Liver (tissue), 3 donors: ENCODE measurements at regions not wholly inside any gene's neighbourhood (a gene's known extent, or its start where the extent isn't known, plus 50 kb on each side); places are given as distances from the start of the nearest gene placed in this dataset.

Experiments
- TAF1 ChIP-seq: conservative IDR thresholded peaks from 2 replicates; pipeline ENCODE4 v1.6.1; 2016; ENCODE audit warnings: antibody characterized with exemption, mild to moderate bottlenecking
- TF ChIP-seq, protein P1 (sequence below): fragments of 150-350 bp; IDR thresholded peaks from 2 replicates; pipeline ENCODE4 v1.5.1; 2017; ENCODE audit warnings: improper control_type of control experiment, low read depth, low read length; ENCODE audit not compliant: missing input control
- TF ChIP-seq, protein P2 (sequence below): IDR thresholded peaks from 2 replicates; pipeline ENCODE4 v1.6.1; 2016; ENCODE audit warnings: antibody characterized with exemption, mild to moderate bottlenecking
- donor health status: healthy.
- donor health status: healthy.

DNA sequence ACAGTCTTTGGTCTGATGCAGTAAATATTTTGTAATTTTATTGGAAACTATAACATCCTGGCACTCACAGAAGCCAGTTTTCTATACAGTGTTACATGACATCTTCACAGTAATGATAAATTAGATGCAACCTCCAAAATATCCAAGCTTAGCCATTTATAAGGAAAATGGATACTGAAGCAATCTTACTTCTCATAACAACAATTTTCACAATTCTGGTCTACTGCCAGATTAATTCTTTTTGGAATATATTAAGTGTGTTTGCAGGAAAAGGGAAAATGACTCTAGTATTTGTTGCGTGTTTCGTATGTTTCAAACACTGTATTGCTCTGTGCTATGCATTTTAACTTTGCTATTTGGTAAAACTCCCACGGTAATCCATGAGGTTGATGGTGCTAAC lies 1870.9 kb downstream of the ARAP2 start:
- TF ChIP-seq, protein P1, sequence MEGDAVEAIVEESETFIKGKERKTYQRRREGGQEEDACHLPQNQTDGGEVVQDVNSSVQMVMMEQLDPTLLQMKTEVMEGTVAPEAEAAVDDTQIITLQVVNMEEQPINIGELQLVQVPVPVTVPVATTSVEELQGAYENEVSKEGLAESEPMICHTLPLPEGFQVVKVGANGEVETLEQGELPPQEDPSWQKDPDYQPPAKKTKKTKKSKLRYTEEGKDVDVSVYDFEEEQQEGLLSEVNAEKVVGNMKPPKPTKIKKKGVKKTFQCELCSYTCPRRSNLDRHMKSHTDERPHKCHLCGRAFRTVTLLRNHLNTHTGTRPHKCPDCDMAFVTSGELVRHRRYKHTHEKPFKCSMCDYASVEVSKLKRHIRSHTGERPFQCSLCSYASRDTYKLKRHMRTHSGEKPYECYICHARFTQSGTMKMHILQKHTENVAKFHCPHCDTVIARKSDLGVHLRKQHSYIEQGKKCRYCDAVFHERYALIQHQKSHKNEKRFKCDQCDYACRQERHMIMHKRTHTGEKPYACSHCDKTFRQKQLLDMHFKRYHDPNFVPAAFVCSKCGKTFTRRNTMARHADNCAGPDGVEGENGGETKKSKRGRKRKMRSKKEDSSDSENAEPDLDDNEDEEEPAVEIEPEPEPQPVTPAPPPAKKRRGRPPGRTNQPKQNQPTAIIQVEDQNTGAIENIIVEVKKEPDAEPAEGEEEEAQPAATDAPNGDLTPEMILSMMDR = no peak
- TF ChIP-seq, protein P2, sequence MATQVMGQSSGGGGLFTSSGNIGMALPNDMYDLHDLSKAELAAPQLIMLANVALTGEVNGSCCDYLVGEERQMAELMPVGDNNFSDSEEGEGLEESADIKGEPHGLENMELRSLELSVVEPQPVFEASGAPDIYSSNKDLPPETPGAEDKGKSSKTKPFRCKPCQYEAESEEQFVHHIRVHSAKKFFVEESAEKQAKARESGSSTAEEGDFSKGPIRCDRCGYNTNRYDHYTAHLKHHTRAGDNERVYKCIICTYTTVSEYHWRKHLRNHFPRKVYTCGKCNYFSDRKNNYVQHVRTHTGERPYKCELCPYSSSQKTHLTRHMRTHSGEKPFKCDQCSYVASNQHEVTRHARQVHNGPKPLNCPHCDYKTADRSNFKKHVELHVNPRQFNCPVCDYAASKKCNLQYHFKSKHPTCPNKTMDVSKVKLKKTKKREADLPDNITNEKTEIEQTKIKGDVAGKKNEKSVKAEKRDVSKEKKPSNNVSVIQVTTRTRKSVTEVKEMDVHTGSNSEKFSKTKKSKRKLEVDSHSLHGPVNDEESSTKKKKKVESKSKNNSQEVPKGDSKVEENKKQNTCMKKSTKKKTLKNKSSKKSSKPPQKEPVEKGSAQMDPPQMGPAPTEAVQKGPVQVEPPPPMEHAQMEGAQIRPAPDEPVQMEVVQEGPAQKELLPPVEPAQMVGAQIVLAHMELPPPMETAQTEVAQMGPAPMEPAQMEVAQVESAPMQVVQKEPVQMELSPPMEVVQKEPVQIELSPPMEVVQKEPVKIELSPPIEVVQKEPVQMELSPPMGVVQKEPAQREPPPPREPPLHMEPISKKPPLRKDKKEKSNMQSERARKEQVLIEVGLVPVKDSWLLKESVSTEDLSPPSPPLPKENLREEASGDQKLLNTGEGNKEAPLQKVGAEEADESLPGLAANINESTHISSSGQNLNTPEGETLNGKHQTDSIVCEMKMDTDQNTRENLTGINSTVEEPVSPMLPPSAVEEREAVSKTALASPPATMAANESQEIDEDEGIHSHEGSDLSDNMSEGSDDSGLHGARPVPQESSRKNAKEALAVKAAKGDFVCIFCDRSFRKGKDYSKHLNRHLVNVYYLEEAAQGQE = no peak
- TF ChIP-seq TAF1 = no peak
